ENCODE measurements at regions not wholly inside any gene's neighbourhood (a gene's known extent, or its start where the extent isn't known, plus 50 kb on each side); places are given as distances from the start of the nearest gene placed in this dataset.

- no peaks in the 10 kb centered on the region for H4K20me1 ChIP-seq (replicated peaks; ENCODE audit: control insufficient read depth, extremely low read depth, insufficient read depth, low read length)
- no peak overlapping the region for H3K4me3 ChIP-seq (replicated peaks in 1 of 3; ENCODE audit: insufficient read depth in 1 of 3, low read depth in 1 of 3, low read length in 3 of 3)
- ChIA-PET POLR2A (no interaction called here), CTCF (interaction anchor here (2.6 kb wide), 1 partner anchor 11 kb away, joined by 7 read pairs; no protein-coding TSS in a partner anchor)
- BruUV-seq (replicated peaks) = no TSS peak
- TF ChIP-seq CTCF (IDR thresholded peaks at IDR 0.05; ENCODE audit: extremely low read depth in 1 of 2, insufficient read depth in 1 of 2, low read depth in 1 of 2, low read length in 2 of 2) = no peak
- TF ChIP-seq EZH2 (IDR thresholded peaks at IDR 0.05; ENCODE audit: borderline replicate concordance, low read depth, low read length, severe bottlenecking) = no peak
- no peak for TF ChIP-seq POLR2A (IDR thresholded peaks at IDR 0.05; ENCODE audit: low read depth, low read length)
- no peak for TF ChIP-seq MYC (IDR thresholded peaks at IDR 0.05; ENCODE audit: low read depth, low read length)
- no peak for TF ChIP-seq JUN (IDR thresholded peaks at IDR 0.05; ENCODE audit: borderline replicate concordance, insufficient read depth, insufficient read length, low read depth)
- no peak for TF ChIP-seq MAX (IDR thresholded peaks at IDR 0.05; ENCODE audit: insufficient read depth, insufficient read length)
- no peak for TF ChIP-seq FOS (IDR thresholded peaks at IDR 0.05; ENCODE audit: borderline replicate concordance, insufficient read depth, low read length)
- TF ChIP-seq POLR2AphosphoS5 (IDR thresholded peaks at IDR 0.05; ENCODE audit: insufficient read depth, low read depth, low read length) = no peak
- TF ChIP-seq GATA2 (IDR thresholded peaks at IDR 0.05; ENCODE audit: insufficient read depth, insufficient read length, low read depth, low read length) = no peak
- no peaks in the 10 kb centered on the region for H3K9me3 ChIP-seq (replicated peaks; ENCODE audit: control insufficient read depth, insufficient read depth, low read length)
- H3K36me3 ChIP-seq (ENCODE audit: control insufficient read depth in 2 of 2, extremely low read depth in 1 of 2, insufficient read depth in 2 of 2, low read length in 2 of 2) = no peaks in the 10 kb centered on the region
- peak; percentile 55 for FAIRE-seq
- no peak overlapping the region for H3K9ac ChIP-seq (replicated peaks; ENCODE audit: extremely low read depth, insufficient read depth, low read length)
- H3K4me2 ChIP-seq (ENCODE audit: insufficient read depth, low read length) = no peak overlapping the region
- dilution Hi-C loops (cut with MboI; ENCODE audit: extremely low pct_ligation_motif_present, low sequenced_read_pairs) (no loop called here), intact Hi-C loops (cut with micrococcal nuclease) (no loop called here)
- peaks cover 4% of the 10 kb centered on the region for H3K4me1 ChIP-seq (ENCODE audit: control insufficient read depth, extremely low read depth, insufficient read depth, low read length)
- no peak overlapping the region for H3K27ac ChIP-seq (ENCODE audit: insufficient read depth, low read depth, low read length)
- no peak for DNase-seq (ENCODE audit: low read depth, low spot score)
- H3K79me2 ChIP-seq (ENCODE audit: control insufficient read depth, insufficient read depth, low read length) = no peaks in the 10 kb centered on the region
- H3K9me1 ChIP-seq (replicated peaks; ENCODE audit: control insufficient read depth, extremely low read depth, insufficient read depth, low read length) = no peaks in the 10 kb centered on the region
- H2AFZ ChIP-seq (ENCODE audit: low read depth, low read length) = no peak overlapping the region
- H3K27me3 ChIP-seq (ENCODE audit: control insufficient read depth in 2 of 2, insufficient read depth in 2 of 2, low read length in 2 of 2) = no peaks in the 10 kb centered on the region
These were observed 92.0 kb upstream of the RPS6KA2 start for GRCh38 chr6:166719019-166719418.

Measured in endothelial cell of umbilical vein (primary cell).